NCI-H524 (cell line): ENCODE measurements at regions not wholly inside any gene's neighbourhood (a gene's known extent, or its start where the extent isn't known, plus 50 kb on each side); places are given as distances from the start of the nearest gene placed in this dataset.
"Not testable (repeated sequence)": the region's sequence is repeated elsewhere in the genome, so short reads cannot be mapped to it uniquely, and the experiment has no call there.

Experiments used
- DNase-seq, 2 experiments: peaks; one replicate each; lab custom pipeline; 2025; lab: John Stamatoyannopoulos, UW

- DNase-seq = no peak
Observed at GRCh38 chr13:111586291-111586690, 265.8 kb downstream of the TEX29 start.

- peak in 1 of 2 experiments; percentile 11 for DNase-seq
Observed at GRCh38 chr13:111587249-111587648, 266.8 kb downstream of the TEX29 start.

DNA sequence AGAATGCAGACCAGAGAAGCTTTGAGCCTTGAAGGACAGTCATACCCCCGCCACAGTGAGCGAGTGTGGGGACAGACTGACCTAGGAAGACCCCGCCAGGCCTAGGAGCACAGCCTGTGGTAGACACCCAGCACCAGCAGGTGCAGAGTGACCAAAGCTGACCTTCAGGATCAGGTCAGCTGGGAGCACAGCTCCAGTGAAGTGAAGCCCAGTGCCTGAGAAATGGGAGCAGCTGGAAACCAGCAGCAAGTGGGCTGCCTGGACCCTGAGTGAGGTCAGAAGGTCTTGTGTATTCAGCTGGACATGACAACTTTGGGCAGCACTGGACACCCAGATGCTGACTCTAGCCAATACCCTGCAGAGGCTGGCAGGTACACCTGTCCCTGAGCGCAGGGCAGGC is 268.9 kb downstream of the TEX29 start:
- DNase-seq = no peak

GRCh38 chr13:111589992-111590391 is 269.6 kb downstream of the TEX29 start:
- no peak for DNase-seq

DNA sequence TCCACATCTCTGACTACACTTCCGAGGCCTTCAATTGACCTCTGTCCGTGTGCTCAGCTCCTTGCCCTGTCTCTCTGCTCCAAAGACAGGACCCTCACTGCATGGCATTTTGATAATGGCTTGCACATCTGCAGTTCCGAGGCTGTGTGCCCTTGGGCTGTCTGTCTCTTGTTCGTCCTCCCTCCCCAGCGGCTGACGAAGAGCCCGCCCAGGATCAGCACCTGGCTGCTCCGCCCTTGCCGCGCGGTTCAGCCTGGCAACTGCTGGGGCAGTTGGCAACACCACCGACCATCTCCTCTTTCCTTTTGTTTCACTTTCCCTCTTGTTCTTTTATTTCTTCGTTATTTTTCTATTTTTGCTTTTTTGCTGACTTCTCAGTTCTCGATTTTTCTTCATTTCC is 270.4 kb downstream of the TEX29 start:
- no peak for DNase-seq

DNA sequence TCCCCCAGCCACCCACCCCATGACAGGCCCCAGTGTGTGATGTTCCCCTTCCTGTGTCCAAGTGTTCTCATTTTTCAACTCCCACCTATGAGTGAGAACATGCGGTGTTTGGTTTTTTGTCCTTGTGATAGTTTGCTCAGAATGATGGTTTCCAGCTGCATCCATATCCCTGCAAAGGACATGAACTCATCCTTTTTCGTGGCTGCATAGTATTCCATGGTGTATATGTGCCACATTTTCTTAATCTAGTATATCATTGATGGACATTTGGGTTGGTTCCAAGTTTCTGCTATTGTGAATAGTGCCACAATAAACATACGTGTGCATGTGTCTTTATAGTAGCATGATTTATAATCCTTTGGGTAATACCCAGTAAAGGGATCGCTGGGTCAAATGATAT is 273.0 kb downstream of the TEX29 start:
- not testable (repeated sequence) for DNase-seq

DNA sequence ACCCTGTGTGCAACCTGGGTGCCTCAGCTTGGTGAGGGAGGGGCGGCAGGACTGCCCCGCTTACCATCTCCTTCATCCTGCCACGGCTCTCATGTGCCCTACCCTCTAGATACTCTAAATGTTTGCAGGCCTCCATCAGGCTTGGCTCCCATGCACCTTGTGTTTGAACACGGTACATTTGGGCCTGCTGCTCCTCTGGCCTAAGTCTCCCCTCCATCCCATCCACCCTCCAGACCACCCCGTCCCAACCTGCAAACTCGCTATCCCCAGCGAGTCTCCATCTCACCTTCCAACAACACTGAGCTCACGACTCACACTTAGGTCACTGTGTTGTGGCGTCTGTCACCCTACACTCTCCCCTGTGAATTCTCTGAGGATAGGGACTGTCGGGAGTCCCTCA is 274.2 kb downstream of the TEX29 start:
- DNase-seq = no peak

- DNase-seq = no peak
Observed at GRCh38 chr13:111595276-111595675, 274.8 kb downstream of the TEX29 start.

- no peak for DNase-seq
Observed at GRCh38 chr13:111595791-111596190, 275.3 kb downstream of the TEX29 start.

- no peak for DNase-seq
Observed at GRCh38 chr13:111597191-111597611, 276.8 kb downstream of the TEX29 start.

GRCh38 chr13:111597618-111598017 is 277.2 kb downstream of the TEX29 start:
- DNase-seq = no peak

- DNase-seq = no peak
Observed at GRCh38 chr13:111598747-111599146, 278.3 kb downstream of the TEX29 start.

GRCh38 chr13:111599791-111600190 is 279.3 kb downstream of the TEX29 start:
- DNase-seq = no peak

DNA sequence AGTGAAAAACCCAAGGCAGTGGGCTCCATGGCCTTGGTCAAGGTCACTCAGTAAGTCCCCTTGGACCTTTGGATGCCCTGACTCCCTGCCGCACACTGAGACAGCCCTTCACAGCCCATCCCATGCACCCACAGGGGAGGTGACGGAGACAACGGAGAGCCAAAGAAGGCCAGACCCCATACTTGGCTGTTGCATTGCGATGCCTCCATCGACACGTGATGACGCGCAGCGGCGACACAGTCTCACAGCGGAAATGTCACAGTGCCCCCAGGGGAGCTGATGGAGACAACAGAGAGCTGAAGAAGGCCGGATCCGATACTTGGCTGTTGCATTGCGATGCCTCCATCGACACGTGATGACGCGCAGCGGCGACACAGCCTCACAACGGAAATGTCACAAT is 282.4 kb downstream of the TEX29 start:
- no peak for DNase-seq

GRCh38 chr13:111604097-111604496 is 283.7 kb downstream of the TEX29 start:
- no peak for DNase-seq

DNA sequence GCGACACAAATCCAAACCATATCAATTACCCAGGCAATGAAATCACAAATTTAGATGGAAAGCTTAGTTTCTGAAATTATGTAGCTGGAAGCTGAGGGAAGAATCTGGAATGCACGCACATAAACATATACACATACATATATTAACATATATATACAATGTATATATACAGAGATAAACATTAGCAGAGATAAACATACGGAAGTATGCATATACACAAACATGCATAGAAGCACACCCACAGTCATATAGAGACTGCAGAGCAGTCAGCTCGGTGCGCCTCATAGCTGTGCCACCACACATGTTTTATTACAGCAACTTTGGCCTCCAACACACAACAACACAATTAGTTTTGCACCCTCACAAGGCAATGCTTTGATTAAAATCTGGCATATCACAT is 288.1 kb downstream of the TEX29 start:
- no peak for DNase-seq

DNA sequence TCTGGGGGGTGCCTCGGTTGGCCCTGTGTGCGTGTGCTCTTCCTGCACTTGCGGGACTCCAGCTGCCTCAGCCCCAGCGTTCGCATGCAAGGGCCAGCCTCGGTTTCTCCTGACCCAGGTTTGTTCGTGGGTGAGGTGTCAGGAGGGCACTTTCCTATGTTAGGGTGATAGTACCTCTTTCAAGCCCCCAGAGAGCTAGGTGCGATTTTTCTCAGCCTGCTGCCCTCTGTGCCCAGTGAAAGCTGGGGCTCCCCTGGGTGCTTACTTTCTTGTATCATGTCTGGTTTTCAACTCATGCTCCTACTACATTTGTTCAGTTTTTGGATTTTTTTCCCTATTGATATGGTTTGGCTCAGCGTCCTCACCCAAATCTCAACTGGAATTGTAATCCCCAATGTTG is 289.2 kb downstream of the TEX29 start:
- no peak for DNase-seq

DNA sequence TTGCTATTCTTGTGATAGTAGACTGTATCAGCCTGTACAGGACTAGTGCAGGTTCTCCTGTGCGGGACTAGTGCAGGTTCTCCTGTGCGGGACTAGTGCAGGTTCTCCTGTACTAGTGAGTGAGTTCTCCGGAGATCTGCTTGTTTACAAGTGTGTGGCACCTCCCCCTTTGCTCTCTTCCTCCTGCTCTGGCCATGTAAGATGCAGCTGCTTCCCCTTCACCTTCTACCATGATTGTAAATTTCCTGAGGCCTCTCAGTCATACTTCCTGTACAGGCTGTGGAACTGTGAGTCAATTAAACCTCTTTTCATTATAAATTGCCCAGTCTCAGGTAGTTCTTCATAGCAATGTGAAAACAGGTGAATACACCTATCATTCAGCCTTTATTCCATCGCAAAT is 289.6 kb downstream of the TEX29 start:
- no peak for DNase-seq

GRCh38 chr13:111610879-111611278 is 290.4 kb downstream of the TEX29 start:
- no peak for DNase-seq

- no peak for DNase-seq
Observed at GRCh38 chr13:111611651-111612050, 291.2 kb downstream of the TEX29 start.

DNA sequence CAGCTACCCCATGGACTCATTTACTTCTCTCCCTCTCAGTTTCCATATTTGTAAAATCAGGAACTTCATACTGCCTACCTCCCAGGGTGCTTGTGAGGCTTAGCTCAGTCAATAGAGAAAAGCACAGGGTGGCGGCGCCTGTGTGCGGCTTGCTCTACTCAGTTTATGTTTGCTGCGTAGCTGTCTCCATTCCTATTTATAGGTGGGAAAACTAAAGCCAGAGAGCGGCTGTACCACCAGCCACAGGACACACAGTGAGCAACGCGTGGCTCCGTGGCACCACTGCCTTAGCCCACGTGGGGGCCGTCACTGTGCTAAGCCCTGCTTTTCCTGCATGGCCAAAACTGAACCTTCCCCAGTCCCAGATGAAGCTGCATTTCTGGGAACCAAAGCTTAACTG is 292.4 kb downstream of the TEX29 start:
- no peak for DNase-seq

DNA sequence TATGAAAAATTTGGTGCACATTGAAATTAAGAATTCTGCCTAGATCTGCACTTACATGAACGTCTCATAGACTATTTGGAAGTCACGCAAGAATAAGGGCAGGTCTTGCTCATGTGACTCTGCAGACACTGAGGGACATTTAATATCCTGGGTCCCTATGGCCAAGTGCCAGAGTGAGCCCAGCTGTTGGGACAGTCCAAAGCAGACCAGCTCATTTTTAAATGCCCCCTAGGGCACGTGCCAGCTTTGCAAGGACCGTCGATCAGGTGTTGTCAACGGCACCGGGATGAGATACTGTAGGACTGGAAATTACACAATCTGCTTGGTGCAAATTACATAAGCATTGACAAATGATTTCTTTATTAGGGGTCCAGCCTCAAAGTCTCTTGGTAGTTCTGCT is 293.6 kb downstream of the TEX29 start:
- DNase-seq = no peak

- DNase-seq = no peak
Observed at GRCh38 chr13:111614613-111615012, 294.2 kb downstream of the TEX29 start.

DNA sequence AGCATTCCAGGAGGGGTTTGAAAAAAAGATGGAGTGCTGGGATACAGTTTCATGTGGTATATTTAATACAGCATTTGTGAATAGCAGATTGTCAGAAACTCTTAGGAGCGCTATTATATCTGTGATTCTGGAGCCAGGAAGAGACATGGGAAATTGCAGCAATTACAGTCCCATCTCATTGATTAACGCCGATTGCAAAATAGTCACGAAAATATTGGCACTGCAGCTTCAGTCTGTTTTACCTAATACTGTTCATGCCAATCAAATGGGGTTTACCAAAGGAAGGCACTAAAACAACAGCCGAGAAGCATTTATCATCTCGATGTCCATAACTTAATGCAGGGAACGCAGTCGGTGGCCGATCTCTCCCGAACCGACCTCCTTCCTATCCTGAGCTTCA is 295.8 kb downstream of the TEX29 start:
- no peak for DNase-seq

- DNase-seq = no peak
Observed at GRCh38 chr13:111620166-111620565, 299.7 kb downstream of the TEX29 start.
